OCI-LY3 (cell line): ENCODE measurements at regions not wholly inside any gene's neighbourhood (a gene's known extent, or its start where the extent isn't known, plus 50 kb on each side); places are given as distances from the start of the nearest gene placed in this dataset.

Experiments used
- EZH2phosphoT487 ChIP-seq: fragments of 200-600 bp; shearing (Covaris generic); IDR thresholded peaks from 2 replicates; pipeline ENCODE4 v1.6.1; 2018; ENCODE audit warnings: antibody characterized with exemption, mixed run types, low read depth
- TF ChIP-seq, protein P1 (sequence below): fragments of 200-600, 300-600 bp; sonication (generic); IDR thresholded peaks from 2 replicates; pipeline ENCODE4 v1.5.1; 2014; ENCODE audit warnings: antibody characterized with exemption, low read length, low read depth

DNA sequence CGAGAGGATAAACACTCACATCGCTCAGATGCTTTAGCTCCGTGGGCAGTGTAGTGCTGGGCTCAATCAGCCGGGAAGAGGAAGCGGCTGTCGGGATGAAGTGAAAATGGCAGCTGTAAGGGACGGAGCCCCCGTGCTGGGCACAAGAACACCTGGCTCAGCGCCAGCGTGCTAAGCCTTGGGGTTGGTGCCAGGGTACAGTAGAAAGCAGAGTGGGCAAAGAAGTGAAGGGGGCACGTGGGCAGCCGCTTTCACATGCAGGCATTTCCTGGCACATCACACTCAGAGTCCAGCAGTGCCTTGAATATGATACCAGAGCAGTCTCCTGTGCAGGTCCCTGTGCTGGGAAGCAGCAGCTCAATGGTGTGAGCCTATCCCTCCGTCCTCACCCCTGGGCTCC, 51.1 kb upstream of the FOXF1 start:
- TF ChIP-seq, protein P1, sequence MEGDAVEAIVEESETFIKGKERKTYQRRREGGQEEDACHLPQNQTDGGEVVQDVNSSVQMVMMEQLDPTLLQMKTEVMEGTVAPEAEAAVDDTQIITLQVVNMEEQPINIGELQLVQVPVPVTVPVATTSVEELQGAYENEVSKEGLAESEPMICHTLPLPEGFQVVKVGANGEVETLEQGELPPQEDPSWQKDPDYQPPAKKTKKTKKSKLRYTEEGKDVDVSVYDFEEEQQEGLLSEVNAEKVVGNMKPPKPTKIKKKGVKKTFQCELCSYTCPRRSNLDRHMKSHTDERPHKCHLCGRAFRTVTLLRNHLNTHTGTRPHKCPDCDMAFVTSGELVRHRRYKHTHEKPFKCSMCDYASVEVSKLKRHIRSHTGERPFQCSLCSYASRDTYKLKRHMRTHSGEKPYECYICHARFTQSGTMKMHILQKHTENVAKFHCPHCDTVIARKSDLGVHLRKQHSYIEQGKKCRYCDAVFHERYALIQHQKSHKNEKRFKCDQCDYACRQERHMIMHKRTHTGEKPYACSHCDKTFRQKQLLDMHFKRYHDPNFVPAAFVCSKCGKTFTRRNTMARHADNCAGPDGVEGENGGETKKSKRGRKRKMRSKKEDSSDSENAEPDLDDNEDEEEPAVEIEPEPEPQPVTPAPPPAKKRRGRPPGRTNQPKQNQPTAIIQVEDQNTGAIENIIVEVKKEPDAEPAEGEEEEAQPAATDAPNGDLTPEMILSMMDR, result no peak
- TF ChIP-seq EZH2phosphoT487, result no peak
